HG03469 (cell line): ENCODE measurements at regions not wholly inside any gene's neighbourhood (a gene's known extent, or its start where the extent isn't known, plus 50 kb on each side); places are given as distances from the start of the nearest gene placed in this dataset.

Experiments
- ATAC-seq: cut with Tn5 transposase; IDR thresholded peaks from one replicate; pipeline ENCODE4 v1.9.1; 2021; ENCODE audit warnings: mild to moderate bottlenecking, moderate library complexity, moderate number of reproducible peaks; ENCODE audit not compliant: unreplicated experiment

GRCh38 chr14:66056926-66057552, 429.1 kb upstream of the CCDC196 start:
- no peak for ATAC-seq

- ATAC-seq: no peak
These were observed 421.0 kb upstream of the CCDC196 start for GRCh38 chr14:66065188-66065587.

- no peak for ATAC-seq
These were observed 419.0 kb upstream of the CCDC196 start for GRCh38 chr14:66066981-66067776.

- ATAC-seq: no peak
These were observed 417.1 kb upstream of the CCDC196 start for GRCh38 chr14:66069036-66069435.

GRCh38 chr14:66069830-66070541, 416.2 kb upstream of the CCDC196 start:
- no peak for ATAC-seq

- no peak for ATAC-seq
These were observed 415.4 kb upstream of the CCDC196 start for GRCh38 chr14:66070542-66071319.

GRCh38 chr14:66072190-66073084, 413.7 kb upstream of the CCDC196 start:
- no peak for ATAC-seq

GRCh38 chr14:66074537-66074936, 411.6 kb upstream of the CCDC196 start:
- no peak for ATAC-seq

GRCh38 chr14:66076176-66076575, 410.0 kb upstream of the CCDC196 start:
- ATAC-seq: no peak

- no peak for ATAC-seq
These were observed 408.2 kb upstream of the CCDC196 start for GRCh38 chr14:66078006-66078405.

GRCh38 chr14:66081594-66082376, 404.4 kb upstream of the CCDC196 start:
- no peak for ATAC-seq

- no peak for ATAC-seq
These were observed 400.9 kb upstream of the CCDC196 start for GRCh38 chr14:66085224-66085623.

- ATAC-seq: no peak
These were observed 400.5 kb upstream of the CCDC196 start for GRCh38 chr14:66085665-66086064.

- ATAC-seq: no peak
These were observed 398.9 kb upstream of the CCDC196 start for GRCh38 chr14:66087231-66087630.

- no peak for ATAC-seq
These were observed 397.5 kb upstream of the CCDC196 start for GRCh38 chr14:66088656-66089055.

GRCh38 chr14:66092206-66092605, 394.0 kb upstream of the CCDC196 start:
- no peak for ATAC-seq

GRCh38 chr14:66092748-66093147, 393.4 kb upstream of the CCDC196 start:
- no peak for ATAC-seq

GRCh38 chr14:66094001-66094727, 392.0 kb upstream of the CCDC196 start:
- ATAC-seq: no peak

GRCh38 chr14:66099451-66099850, 386.7 kb upstream of the CCDC196 start:
- ATAC-seq: no peak
